SU-DHL-6 (cell line): ENCODE measurements at regions not wholly inside any gene's neighbourhood (a gene's known extent, or its start where the extent isn't known, plus 50 kb on each side); places are given as distances from the start of the nearest gene placed in this dataset.

Experiments
- EZH2phosphoT487 ChIP-seq: fragments of 200-600 bp; sonication (generic), shearing (Covaris generic); conservative IDR thresholded peaks from 2 replicates; pipeline ENCODE4 v1.6.1; 2018; ENCODE audit warnings: mild to moderate bottlenecking, antibody characterized with exemption, low read length, moderate library complexity, mixed read lengths
- TF ChIP-seq, protein P1 (sequence below): fragments of 200-600 bp; sonication (generic); IDR thresholded peaks from one replicate; pipeline ENCODE4 v1.5.1; 2017; ENCODE audit warnings: antibody characterized with exemption, mild to moderate bottlenecking, low read length, moderate library complexity; ENCODE audit not compliant: insufficient read depth, poor library complexity, severe bottlenecking

DNA sequence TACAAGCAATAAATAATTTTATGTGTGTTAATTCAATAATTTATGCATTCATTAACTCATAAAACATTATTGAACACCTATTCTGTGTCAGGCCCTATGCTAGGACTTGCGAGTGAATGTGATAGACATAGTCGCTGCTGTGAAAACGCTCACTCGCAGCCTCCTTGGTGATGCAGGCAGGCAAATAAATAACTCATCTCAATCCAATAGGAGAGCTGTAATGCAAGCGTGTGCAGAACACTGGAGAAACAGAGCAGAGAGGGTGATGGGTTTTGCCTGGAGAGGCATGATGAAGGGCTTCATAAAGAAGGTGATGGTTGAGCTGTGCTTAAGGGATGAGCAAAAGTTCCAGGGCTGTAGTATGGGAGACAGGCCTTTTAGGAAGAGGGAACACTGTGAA lies 111.3 kb upstream of the ZNF462 start:
- TF ChIP-seq, protein P1, sequence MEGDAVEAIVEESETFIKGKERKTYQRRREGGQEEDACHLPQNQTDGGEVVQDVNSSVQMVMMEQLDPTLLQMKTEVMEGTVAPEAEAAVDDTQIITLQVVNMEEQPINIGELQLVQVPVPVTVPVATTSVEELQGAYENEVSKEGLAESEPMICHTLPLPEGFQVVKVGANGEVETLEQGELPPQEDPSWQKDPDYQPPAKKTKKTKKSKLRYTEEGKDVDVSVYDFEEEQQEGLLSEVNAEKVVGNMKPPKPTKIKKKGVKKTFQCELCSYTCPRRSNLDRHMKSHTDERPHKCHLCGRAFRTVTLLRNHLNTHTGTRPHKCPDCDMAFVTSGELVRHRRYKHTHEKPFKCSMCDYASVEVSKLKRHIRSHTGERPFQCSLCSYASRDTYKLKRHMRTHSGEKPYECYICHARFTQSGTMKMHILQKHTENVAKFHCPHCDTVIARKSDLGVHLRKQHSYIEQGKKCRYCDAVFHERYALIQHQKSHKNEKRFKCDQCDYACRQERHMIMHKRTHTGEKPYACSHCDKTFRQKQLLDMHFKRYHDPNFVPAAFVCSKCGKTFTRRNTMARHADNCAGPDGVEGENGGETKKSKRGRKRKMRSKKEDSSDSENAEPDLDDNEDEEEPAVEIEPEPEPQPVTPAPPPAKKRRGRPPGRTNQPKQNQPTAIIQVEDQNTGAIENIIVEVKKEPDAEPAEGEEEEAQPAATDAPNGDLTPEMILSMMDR, result no peak
- TF ChIP-seq EZH2phosphoT487, result no peak
